T-helper 1 cell treated with Interleukin-12 subunit alpha and Interleukin-12 subunit beta and Interleukin-4 antibody, amounts not matched to agents 30 ng/mL and 1 ng/mL, for 36 hours (primary cell): ENCODE measurements at regions not wholly inside any gene's neighbourhood (a gene's known extent, or its start where the extent isn't known, plus 50 kb on each side); places are given as distances from the start of the nearest gene placed in this dataset.
"Not testable (repeated sequence)": the region's sequence is repeated elsewhere in the genome, so short reads cannot be mapped to it uniquely, and the experiment has no call there.

Experiments used
- intact Hi-C: fragments of 100-400 bp; cut with micrococcal nuclease; formaldehyde crosslinking; loops from one replicate; pipeline ENCODE4 v1.15.1; 2024

GRCh38 chr2:52404046-52404445, 1363.6 kb upstream of the CHAC2 start:
- intact Hi-C loops = no loop called here

GRCh38 chr2:52402128-52402527, 1365.5 kb upstream of the CHAC2 start:
- intact Hi-C loops = no loop called here

GRCh38 chr2:52396836-52397235, 1364.9 kb upstream of the NRXN1 start:
- intact Hi-C loops = no loop called here

- intact Hi-C loops = no loop called here
Measured at GRCh38 chr2:52395912-52396311, 1364.0 kb upstream of the NRXN1 start.

- intact Hi-C loops = no loop called here
Measured at GRCh38 chr2:52391621-52392020, 1359.7 kb upstream of the NRXN1 start.

- intact Hi-C loops = no loop called here
Measured at GRCh38 chr2:52390651-52391050, 1358.7 kb upstream of the NRXN1 start.

- intact Hi-C loops = no loop called here
Measured at GRCh38 chr2:52387937-52388590, 1356.1 kb upstream of the NRXN1 start.

GRCh38 chr2:52386433-52387030, 1354.6 kb upstream of the NRXN1 start:
- intact Hi-C loops = no loop called here

GRCh38 chr2:52383541-52383940, 1351.6 kb upstream of the NRXN1 start:
- intact Hi-C loops = no loop called here

- intact Hi-C loops = no loop called here
Measured at GRCh38 chr2:52369178-52369577, 1337.2 kb upstream of the NRXN1 start.

- intact Hi-C loops = no loop called here
Measured at GRCh38 chr2:52368141-52368540, 1336.2 kb upstream of the NRXN1 start.

- intact Hi-C loops = no loop called here
Measured at GRCh38 chr2:52365946-52366345, 1334.0 kb upstream of the NRXN1 start.

GRCh38 chr2:52356556-52356955, 1324.6 kb upstream of the NRXN1 start:
- intact Hi-C loops = no loop called here

GRCh38 chr2:52347292-52347691, 1315.4 kb upstream of the NRXN1 start:
- intact Hi-C loops = no loop called here

GRCh38 chr2:52345676-52346075, 1313.7 kb upstream of the NRXN1 start:
- intact Hi-C loops = no loop called here

GRCh38 chr2:52345082-52345481, 1313.2 kb upstream of the NRXN1 start:
- intact Hi-C loops = no loop called here

GRCh38 chr2:52343706-52344266, 1311.9 kb upstream of the NRXN1 start:
- intact Hi-C loops = no loop called here

- intact Hi-C loops = no loop called here
Measured at GRCh38 chr2:52343010-52343409, 1311.1 kb upstream of the NRXN1 start.

- intact Hi-C loops = no loop called here
Measured at GRCh38 chr2:52342458-52342857, 1310.5 kb upstream of the NRXN1 start.

- intact Hi-C loops = no loop called here
Measured at GRCh38 chr2:52341732-52342131, 1309.8 kb upstream of the NRXN1 start.

GRCh38 chr2:52340171-52340570, 1308.2 kb upstream of the NRXN1 start:
- intact Hi-C loops = no loop called here

- intact Hi-C loops = not testable (repeated sequence)
Measured at GRCh38 chr2:52337786-52338185, 1305.9 kb upstream of the NRXN1 start.

- intact Hi-C loops = no loop called here
Measured at GRCh38 chr2:52336951-52337350, 1305.0 kb upstream of the NRXN1 start.
